Retina (tissue), 1 donor: ENCODE measurements at regions not wholly inside any gene's neighbourhood (a gene's known extent, or its start where the extent isn't known, plus 50 kb on each side); places are given as distances from the start of the nearest gene placed in this dataset.
"Not testable (repeated sequence)": the region's sequence is repeated elsewhere in the genome, so short reads cannot be mapped to it uniquely, and the experiment has no call there.

Experiments used
- DNase-seq: peaks from one replicate; pipeline ENCODE4 v3.0.0-alpha.2; 2016

DNA sequence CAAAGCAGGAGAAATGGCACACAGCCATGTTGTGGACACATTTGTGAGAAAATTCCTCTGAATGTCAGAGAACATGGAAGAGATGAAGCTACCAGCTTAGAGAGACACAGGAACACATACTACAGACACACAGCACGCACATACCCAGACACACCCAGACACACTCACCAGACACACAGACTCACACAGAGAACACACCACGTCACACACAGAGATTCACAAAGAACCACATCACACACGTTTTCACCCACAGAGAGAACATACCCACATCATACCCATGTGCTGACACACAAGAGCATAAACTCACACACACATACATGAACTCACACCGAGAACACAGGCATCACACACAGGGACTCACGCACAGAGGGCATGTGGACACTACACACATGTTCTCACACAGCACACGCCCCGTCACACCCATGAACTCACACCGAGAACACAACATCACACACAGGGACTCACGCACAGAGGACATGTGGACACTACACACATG lies 124.9 kb downstream of the METRNL start:
- DNase-seq = no peak

DNA sequence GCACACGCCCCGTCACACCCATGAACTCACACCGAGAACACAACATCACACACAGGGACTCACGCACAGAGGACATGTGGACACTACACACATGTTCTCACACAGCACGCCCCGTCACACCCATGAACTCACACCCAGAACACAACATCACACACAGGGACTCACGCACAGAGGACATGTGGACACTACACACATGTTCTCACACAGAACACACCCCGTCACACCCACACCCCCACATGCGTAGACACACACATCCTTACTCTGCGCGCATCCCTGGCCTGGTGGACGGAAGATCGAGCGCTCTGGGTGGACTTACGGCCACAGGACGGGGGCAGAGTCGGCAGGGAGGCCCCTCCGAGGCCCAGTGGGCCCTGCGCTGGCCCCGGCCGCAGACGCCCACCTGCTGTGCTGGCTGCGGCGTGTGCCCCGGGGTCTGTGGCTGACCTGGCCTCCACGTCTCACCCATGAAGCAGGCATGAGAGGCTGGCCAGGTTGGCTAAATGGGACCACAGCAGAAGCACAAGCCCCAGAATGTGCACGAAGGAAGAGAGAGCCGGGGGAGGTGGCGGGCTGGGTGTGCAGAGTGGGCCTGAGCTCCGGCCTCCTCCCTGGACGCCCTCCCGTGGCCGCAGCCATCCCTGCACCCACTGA lies 125.5 kb downstream of the METRNL start:
- DNase-seq = not testable (repeated sequence)

- DNase-seq = not testable (repeated sequence)
Observed at GRCh38 chr17:83205387-83206035, 126.1 kb downstream of the METRNL start.

GRCh38 chr17:83206036-83206394 lies 126.6 kb downstream of the METRNL start:
- not testable (repeated sequence) for DNase-seq

DNA sequence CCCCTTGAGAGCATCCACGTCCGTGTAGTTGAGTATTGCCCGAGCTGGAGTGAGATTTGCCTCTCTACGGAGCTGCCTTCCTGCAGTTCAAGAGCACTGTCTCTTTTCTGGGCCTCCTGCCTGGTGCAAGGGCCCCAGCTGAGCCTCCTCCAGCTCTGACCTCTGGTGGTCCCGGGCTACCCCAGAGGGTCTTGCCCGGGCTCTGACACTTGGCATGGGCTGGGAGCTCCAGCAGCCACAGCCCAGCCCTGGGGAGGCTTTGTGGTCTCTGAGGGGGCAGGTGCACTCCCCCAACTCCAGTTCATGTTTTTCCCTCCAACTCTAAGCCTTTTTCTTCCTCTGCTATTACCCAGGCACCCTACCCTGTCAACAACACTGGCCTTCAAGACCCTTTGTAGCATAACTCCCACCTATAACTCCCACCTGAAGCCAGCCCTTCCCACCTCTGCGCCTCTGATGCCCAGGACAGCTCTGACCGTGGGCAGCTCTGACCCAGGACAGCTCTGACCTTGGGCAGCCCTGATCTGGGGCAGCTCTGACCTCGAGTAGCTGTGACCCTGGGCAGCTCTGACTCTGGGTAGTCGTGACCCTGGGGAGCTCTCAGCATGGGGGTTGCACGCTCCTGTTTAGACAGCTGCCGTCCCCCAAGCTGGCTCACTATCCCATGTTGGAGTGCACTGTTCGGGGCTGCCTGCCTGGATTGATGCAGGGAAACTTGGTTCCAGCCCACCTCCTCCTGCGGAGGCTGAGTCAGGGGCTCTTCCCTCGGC lies 127.6 kb downstream of the METRNL start:
- DNase-seq = not testable (repeated sequence)

GRCh38 chr17:83247001-83247400 lies 167.6 kb downstream of the METRNL start:
- not testable (repeated sequence) for DNase-seq
